Breast epithelium (tissue), 3 donors: ENCODE measurements at regions not wholly inside any gene's neighbourhood (a gene's known extent, or its start where the extent isn't known, plus 50 kb on each side); places are given as distances from the start of the nearest gene placed in this dataset.

Experiments
- CTCF ChIP-seq, 3 donors: fragments of 450-650 bp; IDR thresholded peaks; one replicate each; pipeline ENCODE4 v1.5.1; 2016 to 2017; ENCODE audit warnings: antibody characterized with exemption in 3 of 3, mild to moderate bottlenecking in 3 of 3, moderate library complexity in 3 of 3
- POLR2A ChIP-seq: fragments of 450-650 bp; IDR thresholded peaks from one replicate; pipeline ENCODE4 v1.6.1; 2016; ENCODE audit warnings: antibody characterized with exemption, mild to moderate bottlenecking, moderate library complexity

GRCh38 chr5:93336330-93337110 lies 244.5 kb downstream of the NR2F1-AS1 start:
- TF ChIP-seq CTCF (IDR thresholded peaks at IDR 0.05) (no peak), POLR2A (no peak)
